ENCODE measurements at regions not wholly inside any gene's neighbourhood (a gene's known extent, or its start where the extent isn't known, plus 50 kb on each side); places are given as distances from the start of the nearest gene placed in this dataset.

DNA sequence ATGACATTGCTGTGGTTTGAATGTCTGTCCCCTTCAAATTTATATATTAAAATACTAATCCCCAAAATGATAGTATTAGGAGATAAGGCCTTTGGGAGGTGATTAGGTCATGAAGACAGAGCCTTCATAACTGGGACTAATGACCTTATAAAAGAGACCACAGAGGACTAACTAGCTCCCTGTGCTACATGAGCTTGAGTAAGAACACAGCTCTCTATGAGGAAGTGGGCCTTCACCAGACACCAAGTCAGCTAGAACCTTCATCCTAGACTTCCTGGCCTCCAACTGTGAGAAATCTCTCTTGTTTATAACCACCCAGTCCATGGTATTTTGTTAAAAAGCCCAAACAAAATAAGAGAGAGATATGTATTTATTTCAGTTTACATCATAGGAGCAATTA, 242.2 kb upstream of the CTSO start:
- dilution Hi-C loops (cut with HindIII; ENCODE audit: low sequenced_read_pairs, unreplicated experiment), result no loop called here
- no peak overlapping the region for H3K14ac ChIP-seq (replicated peaks; ENCODE audit: low read depth, low read length)

More for the DNA sequence above, 242.2 kb upstream of the CTSO start:
- Histone ChIP-seq H2AFZ (replicated peaks; ENCODE audit: low read length, poor library complexity) (no peak overlapping the region), H2BK15ac (ENCODE audit: low read depth, low read length) (no peak overlapping the region), H2BK5ac (ENCODE audit: low read depth, low read length, poor library complexity, severe bottlenecking) (no peak overlapping the region), H4K5ac (ENCODE audit: low read depth, low read length) (no peak overlapping the region), H3K4ac (ENCODE audit: low read depth, low read length) (no peak overlapping the region), H3K4me1 (ENCODE audit: control insufficient read depth, insufficient read depth, low read length) (0 out of 2 replicates have a peak, but pooled peaks cover 1% of the 10 kb centered on the region), H4K91ac (ENCODE audit: insufficient read depth, low read depth, low read length) (no peak overlapping the region), H3K36me3 (ENCODE audit: control insufficient read depth, insufficient read depth, low read length) (no peaks in the 10 kb centered on the region), H3K9me3 (ENCODE audit: control insufficient read depth, insufficient read depth, low read length) (no peaks in the 10 kb centered on the region), H2AK5ac (ENCODE audit: low read depth, low read length) (no peak overlapping the region), H4K20me1 (ENCODE audit: insufficient read depth, low read length) (no peaks in the 10 kb centered on the region), H3K79me1 (ENCODE audit: low read depth in 1 of 2, low read length in 2 of 2) (no peaks in the 10 kb centered on the region), H2BK120ac (ENCODE audit: low read depth, low read length) (no peak overlapping the region), H3K9ac (ENCODE audit: low read depth, low read length) (no peak overlapping the region), H3K9me1 (ENCODE audit: insufficient read depth, low read length) (no peaks in the 10 kb centered on the region), H2AK9ac (replicated peaks; ENCODE audit: low read depth, low read length, poor library complexity) (no peak overlapping the region), H2BK20ac (ENCODE audit: low read depth, low read length) (no peak overlapping the region), H3K27me3 (ENCODE audit: control insufficient read depth, insufficient read depth, low read length) (no peaks in the 10 kb centered on the region), H3K4me2 (ENCODE audit: low read depth, low read length) (no peak overlapping the region), H3K4me3 (ENCODE audit: insufficient read depth, low read depth, low read length) (no peak overlapping the region), H3K18ac (ENCODE audit: low read depth, low read length) (no peak overlapping the region), H3K56ac (ENCODE audit: extremely low read depth, insufficient read depth, low read length) (no peak overlapping the region), H3K23ac (ENCODE audit: low read depth, low read length) (no peak overlapping the region), H4K8ac (ENCODE audit: low read depth in 2 of 2, low read length in 2 of 2) (no peak overlapping the region), H3K27ac (ENCODE audit: insufficient read depth, low read length) (no peak overlapping the region)
- CTCF ChIA-PET, result no interaction called here
- POLR2A ChIA-PET (ENCODE audit: unreplicated experiment), result no interaction called here
- DNase-seq (no peak), ATAC-seq (ENCODE audit: low read depth) (no peak)
- intact Hi-C loops (cut with micrococcal nuclease) (no loop called here), in situ Hi-C loops (cut with MboI; ENCODE audit: low sequenced_read_pairs) (no loop called here)
- BruUV-seq (replicated peaks), result no TSS peak
- TF ChIP-seq RFX5 (IDR thresholded peaks at IDR 0.05; ENCODE audit: low read depth, low read length), result no peak
- TF ChIP-seq CHD1 (IDR thresholded peaks at IDR 0.05; ENCODE audit: low read depth, low read length), result no peak
- TF ChIP-seq NFE2L2 (IDR thresholded peaks at IDR 0.05; ENCODE audit: low read depth, low read length), result no peak
- no peak for TF ChIP-seq POLR2A (IDR thresholded peaks at IDR 0.05; ENCODE audit: low read depth, low read length)
- TF ChIP-seq CEBPB (IDR thresholded peaks at IDR 0.05; ENCODE audit: low read depth, low read length), result no peak
- TF ChIP-seq MAZ (IDR thresholded peaks at IDR 0.05; ENCODE audit: borderline replicate concordance, low read depth, low read length), result no peak
- no peak for TF ChIP-seq FOS (IDR thresholded peaks at IDR 0.05; ENCODE audit: low read depth, low read length)
- no peak for TF ChIP-seq MXI1 (IDR thresholded peaks at IDR 0.05; ENCODE audit: borderline replicate concordance, low read depth, low read length)
- TF ChIP-seq SMC3 (IDR thresholded peaks at IDR 0.05; ENCODE audit: low read depth, low read length), result no peak
- TF ChIP-seq, protein P1, sequence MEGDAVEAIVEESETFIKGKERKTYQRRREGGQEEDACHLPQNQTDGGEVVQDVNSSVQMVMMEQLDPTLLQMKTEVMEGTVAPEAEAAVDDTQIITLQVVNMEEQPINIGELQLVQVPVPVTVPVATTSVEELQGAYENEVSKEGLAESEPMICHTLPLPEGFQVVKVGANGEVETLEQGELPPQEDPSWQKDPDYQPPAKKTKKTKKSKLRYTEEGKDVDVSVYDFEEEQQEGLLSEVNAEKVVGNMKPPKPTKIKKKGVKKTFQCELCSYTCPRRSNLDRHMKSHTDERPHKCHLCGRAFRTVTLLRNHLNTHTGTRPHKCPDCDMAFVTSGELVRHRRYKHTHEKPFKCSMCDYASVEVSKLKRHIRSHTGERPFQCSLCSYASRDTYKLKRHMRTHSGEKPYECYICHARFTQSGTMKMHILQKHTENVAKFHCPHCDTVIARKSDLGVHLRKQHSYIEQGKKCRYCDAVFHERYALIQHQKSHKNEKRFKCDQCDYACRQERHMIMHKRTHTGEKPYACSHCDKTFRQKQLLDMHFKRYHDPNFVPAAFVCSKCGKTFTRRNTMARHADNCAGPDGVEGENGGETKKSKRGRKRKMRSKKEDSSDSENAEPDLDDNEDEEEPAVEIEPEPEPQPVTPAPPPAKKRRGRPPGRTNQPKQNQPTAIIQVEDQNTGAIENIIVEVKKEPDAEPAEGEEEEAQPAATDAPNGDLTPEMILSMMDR (conservative IDR thresholded peaks at IDR 0.05; ENCODE audit: low read depth, low read length), result no peak
- TF ChIP-seq MAFK (IDR thresholded peaks at IDR 0.05; ENCODE audit: low read depth, low read length), result no peak
- no peak for TF ChIP-seq RAD21 (IDR thresholded peaks at IDR 0.05; ENCODE audit: low read length)
- TF ChIP-seq RCOR1 (IDR thresholded peaks at IDR 0.05; ENCODE audit: insufficient replicate concordance, low read length), result no peak
- TF ChIP-seq, protein P2, sequence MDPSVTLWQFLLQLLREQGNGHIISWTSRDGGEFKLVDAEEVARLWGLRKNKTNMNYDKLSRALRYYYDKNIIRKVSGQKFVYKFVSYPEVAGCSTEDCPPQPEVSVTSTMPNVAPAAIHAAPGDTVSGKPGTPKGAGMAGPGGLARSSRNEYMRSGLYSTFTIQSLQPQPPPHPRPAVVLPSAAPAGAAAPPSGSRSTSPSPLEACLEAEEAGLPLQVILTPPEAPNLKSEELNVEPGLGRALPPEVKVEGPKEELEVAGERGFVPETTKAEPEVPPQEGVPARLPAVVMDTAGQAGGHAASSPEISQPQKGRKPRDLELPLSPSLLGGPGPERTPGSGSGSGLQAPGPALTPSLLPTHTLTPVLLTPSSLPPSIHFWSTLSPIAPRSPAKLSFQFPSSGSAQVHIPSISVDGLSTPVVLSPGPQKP (IDR thresholded peaks at IDR 0.05; ENCODE audit: borderline replicate concordance, low read depth, low read length), result no peak
- TF ChIP-seq BHLHE40 (IDR thresholded peaks at IDR 0.05; ENCODE audit: low read depth, low read length), result no peak
- no peak for TF ChIP-seq USF2 (IDR thresholded peaks at IDR 0.05; ENCODE audit: low read depth, low read length)
